Trophoblast cell (in vitro differentiated cells and primary cell): ENCODE measurements at regions not wholly inside any gene's neighbourhood (a gene's known extent, or its start where the extent isn't known, plus 50 kb on each side); places are given as distances from the start of the nearest gene placed in this dataset.

ENCODE experiments used
- DNase-seq, 2 donors: peaks; one replicate each; pipeline ENCODE4 v3.0.0-alpha.2; 2016
- H2AFZ ChIP-seq: 2 replicates; pipeline ENCODE4 v1.6.1; 2013; ENCODE audit warnings: low read length, moderate library complexity, mild to moderate bottlenecking; ENCODE audit not compliant: insufficient read depth, poor library complexity
- H2AK5ac ChIP-seq: 2 replicates; pipeline ENCODE4 v1.6.1; 2013; ENCODE audit warnings: mild to moderate bottlenecking, low read length
- H2BK120ac ChIP-seq: 2 replicates; pipeline ENCODE4 v1.6.1; 2013; ENCODE audit warnings: low read length, mild to moderate bottlenecking, moderate library complexity; ENCODE audit not compliant: insufficient read depth, poor library complexity
- H2BK12ac ChIP-seq: 2 replicates; pipeline ENCODE4 v1.6.1; 2013; ENCODE audit warnings: mild to moderate bottlenecking, low read length, moderate library complexity
- H2BK5ac ChIP-seq: 2 replicates; pipeline ENCODE4 v1.6.1; 2013; ENCODE audit warnings: low read length, low read depth, moderate library complexity, mild to moderate bottlenecking; ENCODE audit not compliant: poor library complexity
- H3K14ac ChIP-seq: 2 replicates; pipeline ENCODE4 v1.6.1; 2013; ENCODE audit warnings: mild to moderate bottlenecking, low read length
- H3K18ac ChIP-seq: 2 replicates; pipeline ENCODE4 v1.6.1; 2013; ENCODE audit warnings: mild to moderate bottlenecking, low read length
- H3K23ac ChIP-seq: 2 replicates; pipeline ENCODE4 v1.6.1; 2013; ENCODE audit warnings: low read length
- H3K27ac ChIP-seq: 2 replicates; pipeline ENCODE4 v1.5.1; 2013; ENCODE audit warnings: low read depth, mild to moderate bottlenecking, inconsistent platforms, low read length, moderate library complexity
- H3K27me3 ChIP-seq: 2 replicates; pipeline ENCODE4 v1.6.1; 2013; ENCODE audit warnings: inconsistent platforms, mild to moderate bottlenecking, low read length, moderate library complexity; ENCODE audit not compliant: insufficient read depth
- H3K36me3 ChIP-seq, 2 experiments: 1 replicate in 1 of 2; 2 replicates in 1 of 2; pipeline ENCODE4 v1.6.1; 2013; ENCODE audit warnings: low read length in 2 of 2, mild to moderate bottlenecking in 2 of 2, moderate library complexity in 1 of 2; ENCODE audit not compliant: insufficient read depth in 2 of 2, control insufficient read depth in 1 of 2
- H3K4ac ChIP-seq: 2 replicates; pipeline ENCODE4 v1.6.1; 2013; ENCODE audit warnings: low read depth, mild to moderate bottlenecking, low read length, moderate library complexity
- H3K4me1 ChIP-seq, 2 experiments: 1 replicate in 1 of 2; 2 replicates in 1 of 2; pipeline ENCODE4 v1.6.1; 2013; ENCODE audit warnings: low read length in 2 of 2, mild to moderate bottlenecking in 2 of 2, moderate library complexity in 1 of 2; ENCODE audit not compliant: insufficient read depth in 2 of 2, control insufficient read depth in 1 of 2
- H3K4me2 ChIP-seq: 2 replicates; pipeline ENCODE4 v1.6.1; 2013; ENCODE audit warnings: inconsistent platforms, mild to moderate bottlenecking, low read length, moderate library complexity
- H3K4me3 ChIP-seq: 2 replicates; pipeline ENCODE4 v1.5.1; 2013; ENCODE audit warnings: mild to moderate bottlenecking, low read depth, low read length, inconsistent platforms
- H3K79me1 ChIP-seq: one replicate; pipeline ENCODE4 v1.6.1; 2013; ENCODE audit warnings: low read length
- H3K79me2 ChIP-seq: 2 replicates; pipeline ENCODE4 v1.6.1; 2013; ENCODE audit warnings: low read length, mild to moderate bottlenecking; ENCODE audit not compliant: control insufficient read depth, insufficient read depth, poor library complexity
- H3K9ac ChIP-seq: 2 replicates; pipeline ENCODE4 v1.6.1; 2013; ENCODE audit warnings: mild to moderate bottlenecking, low read length
- H3K9me3 ChIP-seq: 2 replicates; pipeline ENCODE4 v1.6.1; 2013; ENCODE audit warnings: low read depth, mild to moderate bottlenecking, control low read depth, inconsistent platforms, low read length; ENCODE audit not compliant: insufficient read depth
- H4K12ac ChIP-seq: 2 replicates; pipeline ENCODE4 v1.6.1; 2013; ENCODE audit warnings: low read depth, mild to moderate bottlenecking, low read length, moderate library complexity
- H4K8ac ChIP-seq: 2 replicates; pipeline ENCODE4 v1.6.1; 2013; ENCODE audit warnings: low read depth, mild to moderate bottlenecking, low read length, moderate library complexity
- H4K91ac ChIP-seq: one replicate; pipeline ENCODE4 v1.6.1; 2013; ENCODE audit warnings: low read depth, mild to moderate bottlenecking, low read length, moderate library complexity
- WGBS: extraction: QIAGEN DNeasy Blood & Tissue Kit; methylation state at CpG from one replicate; pipeline ENCODE4 v1.1.7; 2013; ENCODE audit warnings: missing lambda C conversion rate; ENCODE audit not compliant: insufficient read length, insufficient coverage; ENCODE audit errors: extremely low coverage; 5-methylcytosine and 5-hydroxymethylcytosine counted together

- peak overlapping the region; percentile 43 for H2BK12ac ChIP-seq
- no peak overlapping the region for H2BK120ac ChIP-seq
- no peaks in the 10 kb centered on the region for H3K27me3 ChIP-seq
- no peaks in the 10 kb centered on the region for H3K36me3 ChIP-seq
- no peak overlapping the region for H2AK5ac ChIP-seq
- peaks cover 3% of the 10 kb centered on the region for H3K79me2 ChIP-seq
- H3K18ac ChIP-seq, result no peak overlapping the region
- peak overlapping the region; percentile 7 for H2BK5ac ChIP-seq
- H4K12ac ChIP-seq, result no peak overlapping the region
- peaks cover 1% of the 10 kb centered on the region for H3K9me3 ChIP-seq
- H3K9ac ChIP-seq, result no peak overlapping the region
- no peak overlapping the region for H3K4ac ChIP-seq
- H3K23ac ChIP-seq, result no peak overlapping the region
- peaks cover 5 to 18% of the 10 kb centered on the region in 2 experiments for H3K4me1 ChIP-seq
- peaks cover 7% of the 10 kb centered on the region for H3K79me1 ChIP-seq
- H3K27ac ChIP-seq, result no peak overlapping the region
- no peak overlapping the region for H3K14ac ChIP-seq
- no CpG with 5 or more reads among the region's 18 CpGs for WGBS
- H4K8ac ChIP-seq, result no peak overlapping the region
- no peak overlapping the region for H3K4me2 ChIP-seq
- no peak for DNase-seq
- H2AFZ ChIP-seq, result no peak overlapping the region
- peak overlapping the region; percentile 28 for H4K91ac ChIP-seq
- H3K4me3 ChIP-seq, result no peak overlapping the region
These were observed 131.4 kb upstream of the SLC1A4 start for GRCh38 chr2:64857581-64858471.

- WGBS, result no CpG with 5 or more reads among the region's 10 CpGs
- H2BK120ac ChIP-seq, result no peak overlapping the region
- H2BK5ac ChIP-seq, result no peak overlapping the region
- peaks cover 1% of the 10 kb centered on the region for H3K9me3 ChIP-seq
- no peaks in the 10 kb centered on the region for H3K36me3 ChIP-seq
- no peak overlapping the region for H3K9ac ChIP-seq
- no peaks in the 10 kb centered on the region for H3K27me3 ChIP-seq
- H3K18ac ChIP-seq, result no peak overlapping the region
- H2AFZ ChIP-seq, result no peak overlapping the region
- H3K14ac ChIP-seq, result no peak overlapping the region
- H3K4me2 ChIP-seq, result peak overlapping the region; percentile 74
- no peak overlapping the region for H4K91ac ChIP-seq
- no peak overlapping the region for H3K23ac ChIP-seq
- no peak overlapping the region for H4K12ac ChIP-seq
- H4K8ac ChIP-seq, result no peak overlapping the region
- H3K4ac ChIP-seq, result no peak overlapping the region
- no peak overlapping the region for H3K27ac ChIP-seq
- peak; percentile 67 to 90 for DNase-seq
- H3K79me2 ChIP-seq, result peaks cover 3% of the 10 kb centered on the region
- peak overlapping the region; percentile 1 for H2BK12ac ChIP-seq
- H3K4me1 ChIP-seq, result peaks cover 5 to 22% of the 10 kb centered on the region in 2 experiments
- no peak overlapping the region for H3K4me3 ChIP-seq
- no peak overlapping the region for H2AK5ac ChIP-seq
- H3K79me1 ChIP-seq, result peaks cover 7% of the 10 kb centered on the region
These were observed 130.5 kb upstream of the SLC1A4 start for GRCh38 chr2:64858541-64859311.

- Histone ChIP-seq H2BK5ac (no peak overlapping the region), H2BK120ac (no peak overlapping the region), H4K91ac (peak overlapping the region; percentile 52), H3K4me1 (peaks cover 8 to 25% of the 10 kb centered on the region in 2 experiments), H3K27ac (peak overlapping the region; percentile 59), H3K79me1 (peaks cover 10% of the 10 kb centered on the region), H4K8ac (peak overlapping the region; percentile 56), H3K4ac (peak overlapping the region; percentile 6), H2AK5ac (no peak overlapping the region), H3K36me3 (no peaks in the 10 kb centered on the region), H3K23ac (no peak overlapping the region), H2BK12ac (no peak overlapping the region), H3K14ac (peak overlapping the region; percentile 26), H3K4me3 (peak overlapping the region; percentile 31), H4K12ac (peak overlapping the region; percentile 46), H3K9me3 (peaks cover 1% of the 10 kb centered on the region), H3K79me2 (peaks cover 3% of the 10 kb centered on the region), H2AFZ (peak overlapping the region; percentile 80), H3K27me3 (no peaks in the 10 kb centered on the region), H3K9ac (no peak overlapping the region), H3K4me2 (peak overlapping the region; percentile 74), H3K18ac (peak overlapping the region; percentile 45)
- peak; percentile 86 to 89 for DNase-seq
- WGBS, result no CpG with 5 or more reads among the region's 62 CpGs
These were observed 129.6 kb upstream of the SLC1A4 start for GRCh38 chr2:64859312-64860212.
